GM12878 (cell line): ENCODE measurements at regions not wholly inside any gene's neighbourhood (a gene's known extent, or its start where the extent isn't known, plus 50 kb on each side); places are given as distances from the start of the nearest gene placed in this dataset.

ENCODE experiments used
- CTCF ChIP-seq, 3 experiments: IDR thresholded peaks in 2 of 3; conservative IDR thresholded peaks in 1 of 3; 2 replicates each; pipeline ENCODE4 v1.5.1; 2011; ENCODE audit warnings: low read depth in 3 of 3, low read length in 3 of 3, mild to moderate bottlenecking in 3 of 3, control low read depth in 2 of 3, moderate library complexity in 2 of 3, inconsistent platforms in 1 of 3, mixed read lengths in 1 of 3; ENCODE audit not compliant: control insufficient read depth in 2 of 3, insufficient read depth in 1 of 3; ENCODE audit errors: extremely low read depth in 1 of 3
- FOXK2 ChIP-seq: fragments of 450-650 bp; IDR thresholded peaks from 2 replicates; pipeline ENCODE4 v1.6.1; 2017; ENCODE audit warnings: mild to moderate bottlenecking, moderate library complexity
- IKZF1 ChIP-seq: fragments of 450-650 bp; conservative IDR thresholded peaks from 2 replicates; pipeline ENCODE4 v1.6.1; 2017; ENCODE audit warnings: antibody characterized with exemption, mild to moderate bottlenecking
- JUNB ChIP-seq: IDR thresholded peaks from 2 replicates; pipeline ENCODE4 v1.6.1; 2016; ENCODE audit warnings: antibody characterized with exemption, mild to moderate bottlenecking
- MTA2 ChIP-seq: fragments of 450-650 bp; IDR thresholded peaks from 2 replicates; pipeline ENCODE4 v1.6.1; 2016; ENCODE audit warnings: low read depth, mild to moderate bottlenecking, moderate library complexity
- NFYB ChIP-seq: IDR thresholded peaks from 2 replicates; pipeline ENCODE4 v1.6.1; 2011; ENCODE audit warnings: low read depth, mild to moderate bottlenecking, low read length, improper control_type of control experiment, moderate library complexity; ENCODE audit not compliant: insufficient read depth
- SPI1 ChIP-seq: IDR thresholded peaks from 2 replicates; pipeline ENCODE4 v1.6.1; 2011; ENCODE audit warnings: low read depth, mild to moderate bottlenecking, low read length, moderate library complexity, borderline replicate concordance; ENCODE audit not compliant: insufficient read depth
- TF ChIP-seq, protein P1 (sequence below): fragments of 450-650 bp; IDR thresholded peaks from 2 replicates; pipeline ENCODE4 v1.6.1; 2018; ENCODE audit warnings: borderline replicate concordance, mild to moderate bottlenecking; ENCODE audit not compliant: partially characterized antibody
- TF ChIP-seq, protein P2 (sequence below): IDR thresholded peaks from 2 replicates; pipeline ENCODE4 v1.6.1; 2012; ENCODE audit warnings: mild to moderate bottlenecking, low read depth, low read length

- TF ChIP-seq JUNB, result no peak
- TF ChIP-seq, protein P1, sequence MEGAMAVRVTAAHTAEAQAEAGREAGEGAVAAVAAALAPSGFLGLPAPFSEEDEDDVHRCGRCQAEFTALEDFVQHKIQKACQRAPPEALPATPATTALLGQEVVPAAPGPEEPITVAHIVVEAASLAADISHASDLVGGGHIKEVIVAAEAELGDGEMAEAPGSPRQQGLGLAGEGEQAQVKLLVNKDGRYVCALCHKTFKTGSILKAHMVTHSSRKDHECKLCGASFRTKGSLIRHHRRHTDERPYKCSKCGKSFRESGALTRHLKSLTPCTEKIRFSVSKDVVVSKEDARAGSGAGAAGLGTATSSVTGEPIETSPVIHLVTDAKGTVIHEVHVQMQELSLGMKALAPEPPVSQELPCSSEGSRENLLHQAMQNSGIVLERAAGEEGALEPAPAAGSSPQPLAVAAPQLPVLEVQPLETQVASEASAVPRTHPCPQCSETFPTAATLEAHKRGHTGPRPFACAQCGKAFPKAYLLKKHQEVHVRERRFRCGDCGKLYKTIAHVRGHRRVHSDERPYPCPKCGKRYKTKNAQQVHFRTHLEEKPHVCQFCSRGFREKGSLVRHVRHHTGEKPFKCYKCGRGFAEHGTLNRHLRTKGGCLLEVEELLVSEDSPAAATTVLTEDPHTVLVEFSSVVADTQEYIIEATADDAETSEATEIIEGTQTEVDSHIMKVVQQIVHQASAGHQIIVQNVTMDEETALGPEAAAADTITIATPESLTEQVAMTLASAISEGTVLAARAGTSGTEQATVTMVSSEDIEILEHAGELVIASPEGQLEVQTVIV, result no peak
- no peak for TF ChIP-seq CTCF (IDR thresholded peaks at IDR 0.05 in 2 of 3, conservative IDR thresholded peaks at IDR 0.05 in 1 of 3; ENCODE audit: control insufficient read depth in 2 of 3, extremely low read depth in 1 of 3, insufficient read depth in 1 of 3, low read depth in 3 of 3, low read length in 3 of 3)
- TF ChIP-seq, protein P2, sequence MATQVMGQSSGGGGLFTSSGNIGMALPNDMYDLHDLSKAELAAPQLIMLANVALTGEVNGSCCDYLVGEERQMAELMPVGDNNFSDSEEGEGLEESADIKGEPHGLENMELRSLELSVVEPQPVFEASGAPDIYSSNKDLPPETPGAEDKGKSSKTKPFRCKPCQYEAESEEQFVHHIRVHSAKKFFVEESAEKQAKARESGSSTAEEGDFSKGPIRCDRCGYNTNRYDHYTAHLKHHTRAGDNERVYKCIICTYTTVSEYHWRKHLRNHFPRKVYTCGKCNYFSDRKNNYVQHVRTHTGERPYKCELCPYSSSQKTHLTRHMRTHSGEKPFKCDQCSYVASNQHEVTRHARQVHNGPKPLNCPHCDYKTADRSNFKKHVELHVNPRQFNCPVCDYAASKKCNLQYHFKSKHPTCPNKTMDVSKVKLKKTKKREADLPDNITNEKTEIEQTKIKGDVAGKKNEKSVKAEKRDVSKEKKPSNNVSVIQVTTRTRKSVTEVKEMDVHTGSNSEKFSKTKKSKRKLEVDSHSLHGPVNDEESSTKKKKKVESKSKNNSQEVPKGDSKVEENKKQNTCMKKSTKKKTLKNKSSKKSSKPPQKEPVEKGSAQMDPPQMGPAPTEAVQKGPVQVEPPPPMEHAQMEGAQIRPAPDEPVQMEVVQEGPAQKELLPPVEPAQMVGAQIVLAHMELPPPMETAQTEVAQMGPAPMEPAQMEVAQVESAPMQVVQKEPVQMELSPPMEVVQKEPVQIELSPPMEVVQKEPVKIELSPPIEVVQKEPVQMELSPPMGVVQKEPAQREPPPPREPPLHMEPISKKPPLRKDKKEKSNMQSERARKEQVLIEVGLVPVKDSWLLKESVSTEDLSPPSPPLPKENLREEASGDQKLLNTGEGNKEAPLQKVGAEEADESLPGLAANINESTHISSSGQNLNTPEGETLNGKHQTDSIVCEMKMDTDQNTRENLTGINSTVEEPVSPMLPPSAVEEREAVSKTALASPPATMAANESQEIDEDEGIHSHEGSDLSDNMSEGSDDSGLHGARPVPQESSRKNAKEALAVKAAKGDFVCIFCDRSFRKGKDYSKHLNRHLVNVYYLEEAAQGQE, result no peak
- TF ChIP-seq NFYB, result no peak
- TF ChIP-seq SPI1, result no peak
- TF ChIP-seq IKZF1, result no peak
- TF ChIP-seq MTA2, result no peak
- TF ChIP-seq FOXK2, result no peak
These were observed 1157.4 kb upstream of the AUTS2 start for GRCh38 chr7:68440866-68441265.
